NCI-H2081 treated with DMSO at 0.1 percent for 48 hours (cell line): ENCODE measurements at regions not wholly inside any gene's neighbourhood (a gene's known extent, or its start where the extent isn't known, plus 50 kb on each side); places are given as distances from the start of the nearest gene placed in this dataset.
A peak's percentile ranks its signal among the peaks of the same experiment; 100 is the strongest.
"Not testable (repeated sequence)": the region's sequence is repeated elsewhere in the genome, so short reads cannot be mapped to it uniquely, and the experiment has no call there.

Source experiments
- DNase-seq: peaks from one replicate; lab custom pipeline; 2025; lab: John Stamatoyannopoulos, UW

DNA sequence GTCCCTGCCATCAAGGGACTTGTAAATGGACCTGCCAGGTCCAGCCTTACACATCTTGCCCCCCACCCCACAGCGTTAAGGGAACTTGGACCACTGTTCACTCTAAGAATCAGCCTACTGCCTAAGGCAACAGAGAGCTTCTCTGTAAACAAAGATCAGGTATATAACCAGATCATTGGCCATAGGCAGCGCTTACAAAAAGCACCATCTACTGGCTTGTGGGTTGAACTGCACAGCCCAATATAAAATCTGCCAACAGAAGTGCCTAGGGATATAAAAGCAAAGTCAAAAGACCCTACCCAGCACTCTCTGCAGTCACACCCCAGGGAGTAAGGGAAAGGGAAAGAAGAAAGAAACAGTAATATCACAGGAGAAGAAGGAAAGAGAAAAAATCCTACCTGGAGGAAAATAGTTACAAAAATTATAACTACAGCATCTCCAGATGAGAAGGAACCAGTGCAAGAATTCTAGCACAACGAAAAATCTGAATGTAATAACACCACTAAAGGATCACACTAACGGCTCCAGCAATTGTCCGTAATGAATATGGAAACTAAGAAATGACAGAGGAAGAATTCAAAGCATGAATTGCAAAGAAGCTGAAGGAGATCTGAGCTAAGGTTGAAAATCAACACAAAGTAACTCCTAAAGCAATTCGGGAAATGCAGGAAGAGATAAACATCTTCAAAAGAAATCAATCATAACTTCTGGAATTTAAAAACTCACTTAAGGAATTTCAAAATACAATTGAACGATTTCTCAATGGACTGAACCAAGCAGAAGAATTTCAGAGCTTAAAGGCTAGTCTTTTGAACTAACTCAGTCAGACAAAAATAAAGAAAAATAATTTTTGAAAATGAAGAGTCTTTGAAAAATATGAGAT, 95.2 kb upstream of the PCED1B start:
- peak; percentile 6 for DNase-seq

DNA sequence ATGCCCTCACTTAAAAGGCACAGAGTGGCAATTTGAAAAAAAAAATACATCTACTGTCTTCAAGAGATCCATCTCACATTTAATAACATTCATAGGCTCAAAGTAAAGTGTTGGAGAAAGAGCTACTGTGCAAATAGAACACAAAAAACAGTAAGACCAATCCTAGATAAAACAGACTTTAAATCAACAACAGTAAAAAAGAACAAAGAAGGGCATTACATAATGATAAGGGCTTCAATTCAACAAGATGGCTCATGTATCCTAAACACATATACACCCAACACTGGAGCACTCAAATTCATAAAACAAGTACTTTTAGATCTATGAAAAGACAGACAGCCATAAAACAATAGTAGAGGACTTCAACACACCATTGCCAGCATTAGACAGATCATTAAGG, 93.6 kb upstream of the PCED1B start:
- no peak for DNase-seq

DNA sequence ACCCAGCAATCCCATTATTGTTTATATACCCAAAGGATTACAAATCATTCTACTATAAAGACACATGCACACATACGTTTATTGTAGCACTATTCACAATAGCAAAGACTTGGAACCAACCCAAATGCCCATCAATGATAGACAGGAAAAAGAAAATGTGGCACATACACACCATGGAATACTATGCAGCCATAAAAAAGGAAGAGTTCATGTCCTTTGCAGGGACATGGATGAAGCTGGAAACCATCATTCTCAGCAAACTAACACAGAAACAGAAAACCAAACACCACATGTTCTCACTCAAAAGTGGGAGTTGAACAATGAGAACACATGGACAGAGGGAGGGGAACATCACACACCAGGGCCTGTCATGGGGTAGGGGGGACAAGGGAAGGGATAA, 91.3 kb upstream of the PCED1B start:
- DNase-seq, result not testable (repeated sequence)

DNA sequence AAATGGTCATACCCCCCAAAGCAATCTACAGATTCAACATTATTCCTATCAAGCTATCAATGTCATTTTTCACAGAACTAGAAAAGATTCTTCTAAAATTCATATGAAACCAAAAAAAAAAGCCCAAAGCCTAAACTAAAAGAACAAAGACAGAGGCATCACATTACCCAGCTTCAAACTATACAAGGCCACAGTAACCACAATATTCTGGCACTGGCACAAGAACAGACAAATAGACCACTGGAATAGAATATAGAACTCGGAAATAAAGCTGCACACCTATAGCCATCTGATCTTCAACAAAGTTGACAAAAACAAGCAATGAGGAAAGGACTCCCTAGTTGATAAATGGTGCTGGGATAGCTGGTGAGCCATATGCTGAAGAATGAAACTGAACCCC, 89.2 kb upstream of the PCED1B start:
- no peak for DNase-seq

DNA sequence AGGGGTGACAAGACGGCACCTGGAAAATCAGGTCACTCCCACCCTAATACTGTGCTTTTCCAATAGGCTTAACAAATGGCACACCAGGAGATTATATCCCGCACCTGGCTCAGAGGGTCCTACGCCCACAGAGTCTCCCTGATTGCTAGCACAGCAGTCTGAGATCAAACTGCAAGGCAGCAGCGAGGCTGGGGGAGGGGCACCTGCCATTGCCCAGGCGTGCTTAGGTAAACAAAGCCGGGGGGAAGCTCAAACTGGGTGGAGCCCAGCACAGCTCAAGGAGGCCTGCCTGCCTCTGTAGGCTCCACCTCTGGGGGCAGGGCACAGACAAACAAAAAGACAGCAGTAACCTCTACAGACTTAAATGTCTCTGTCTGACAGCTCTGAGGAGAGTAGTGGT, 87.4 kb upstream of the PCED1B start:
- not testable (repeated sequence) for DNase-seq

DNA sequence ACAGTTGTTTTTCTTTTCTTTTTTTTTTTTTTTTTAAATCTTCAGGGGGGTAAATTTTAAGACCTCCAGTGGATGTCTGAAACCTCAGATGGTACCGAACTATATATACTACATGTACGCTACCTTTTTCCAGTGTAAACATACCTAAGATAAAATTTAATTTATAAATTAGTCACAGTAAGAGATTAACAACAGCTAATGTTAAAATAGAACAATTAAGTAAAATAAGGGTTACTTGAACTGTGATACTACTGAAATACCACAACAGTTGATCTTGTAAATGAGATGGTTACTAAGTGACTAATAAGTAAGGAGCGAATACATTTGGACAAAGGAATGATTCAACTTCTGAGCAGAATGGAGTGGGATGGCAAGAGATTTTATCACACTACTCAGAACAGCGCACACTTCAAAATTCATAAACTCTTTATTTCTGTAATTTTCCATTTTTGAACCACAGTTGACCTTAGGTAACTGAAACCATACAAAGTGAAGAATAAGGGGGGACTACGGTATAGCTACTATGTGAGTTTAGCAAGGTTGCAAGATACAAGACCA, 80.5 kb upstream of the PCED1B start:
- DNase-seq, result no peak

DNA sequence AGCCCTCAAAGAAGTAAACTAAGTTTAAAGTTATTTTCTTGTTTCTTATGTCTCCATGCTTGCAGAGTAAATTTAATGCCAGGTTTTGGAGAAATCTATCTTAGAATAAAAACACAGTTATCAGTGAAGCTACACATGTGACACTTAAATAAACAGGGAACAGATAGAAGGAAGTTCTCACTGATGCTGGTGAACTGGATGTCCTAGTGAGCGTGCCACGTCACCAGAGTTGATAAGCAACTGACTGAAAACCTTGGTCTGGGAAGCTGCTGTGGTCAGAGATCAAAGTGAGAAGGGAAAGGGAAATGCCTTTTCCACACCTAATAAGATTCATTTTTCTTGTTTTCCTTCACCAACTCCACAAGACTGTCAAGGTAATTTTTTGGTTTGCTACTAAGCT, 74.8 kb upstream of the PCED1B start:
- DNase-seq, result no peak

DNA sequence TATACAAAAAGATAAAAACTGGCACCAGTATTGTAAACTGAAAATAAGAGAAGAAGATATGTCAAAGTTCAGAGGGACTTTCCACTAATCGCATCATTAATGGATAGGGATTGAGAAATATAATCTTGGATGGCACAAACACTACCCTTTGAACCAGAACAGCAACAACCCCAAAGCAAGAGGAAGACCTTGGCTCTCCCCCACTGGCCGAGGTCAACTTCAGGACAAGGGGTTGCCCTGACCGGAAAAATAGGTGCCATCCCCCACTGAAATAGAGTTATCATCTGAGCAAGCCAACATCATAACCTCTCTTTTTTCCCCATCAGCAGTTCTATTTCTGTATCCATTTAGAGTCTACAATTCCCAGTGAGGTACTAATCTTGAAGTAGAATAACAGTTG, 72.4 kb upstream of the PCED1B start:
- no peak for DNase-seq

DNA sequence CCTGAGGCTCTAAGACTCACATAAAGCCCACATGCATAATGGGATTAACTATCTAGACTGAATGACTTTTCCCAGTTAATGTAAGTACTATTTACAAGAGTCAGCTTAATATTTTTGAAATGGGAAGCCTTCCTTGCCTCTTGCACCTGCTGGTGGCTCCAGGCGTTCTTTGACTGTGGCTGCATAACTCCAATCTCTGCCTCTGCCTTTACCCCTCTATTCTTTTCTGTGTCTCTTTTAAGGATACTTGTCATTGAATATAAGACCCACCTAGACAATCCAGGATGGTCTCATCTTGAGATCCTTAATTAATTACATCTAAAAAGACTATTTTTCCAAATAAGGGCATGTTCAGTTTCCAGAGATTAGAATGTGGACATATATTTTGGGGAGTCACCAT, 66.9 kb upstream of the PCED1B start:
- DNase-seq, result no peak

DNA sequence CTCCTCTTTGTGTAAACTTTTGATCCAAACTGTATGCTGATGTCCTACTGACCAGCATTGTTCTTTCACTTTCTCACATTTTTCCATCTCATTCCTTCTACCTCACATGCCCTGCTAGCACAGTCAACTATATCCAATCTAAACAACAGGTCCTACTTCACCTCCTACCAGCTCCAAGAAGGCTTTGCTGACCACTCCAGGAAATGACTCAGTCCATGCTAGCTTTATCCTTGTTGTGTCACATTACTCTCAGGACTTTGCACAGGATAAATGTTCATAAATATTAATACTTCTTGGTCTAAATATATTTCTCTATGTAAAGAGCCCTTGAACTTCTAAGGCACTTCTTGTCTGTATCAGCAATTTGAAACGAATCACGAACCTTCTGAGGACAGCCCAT, 64.9 kb upstream of the PCED1B start:
- no peak for DNase-seq

DNA sequence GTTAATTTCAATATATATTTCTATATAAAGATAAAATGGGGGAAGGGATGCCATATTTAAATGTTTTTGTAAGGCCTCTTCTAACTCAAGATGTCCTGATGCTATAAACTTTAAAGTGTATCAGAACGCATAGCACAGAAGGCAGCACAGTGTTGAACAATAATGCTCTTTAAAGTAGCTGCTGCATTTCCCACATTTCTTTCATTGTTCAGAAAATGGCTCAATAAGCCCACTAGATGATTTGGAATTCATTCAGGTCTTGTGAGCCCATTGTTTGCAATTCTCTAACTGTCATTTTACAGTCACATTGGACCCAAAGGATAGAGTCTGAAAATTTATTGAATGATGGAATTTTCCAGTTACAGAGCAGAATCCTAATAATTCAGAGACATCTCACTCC, 64.0 kb upstream of the PCED1B start:
- no peak for DNase-seq

DNA sequence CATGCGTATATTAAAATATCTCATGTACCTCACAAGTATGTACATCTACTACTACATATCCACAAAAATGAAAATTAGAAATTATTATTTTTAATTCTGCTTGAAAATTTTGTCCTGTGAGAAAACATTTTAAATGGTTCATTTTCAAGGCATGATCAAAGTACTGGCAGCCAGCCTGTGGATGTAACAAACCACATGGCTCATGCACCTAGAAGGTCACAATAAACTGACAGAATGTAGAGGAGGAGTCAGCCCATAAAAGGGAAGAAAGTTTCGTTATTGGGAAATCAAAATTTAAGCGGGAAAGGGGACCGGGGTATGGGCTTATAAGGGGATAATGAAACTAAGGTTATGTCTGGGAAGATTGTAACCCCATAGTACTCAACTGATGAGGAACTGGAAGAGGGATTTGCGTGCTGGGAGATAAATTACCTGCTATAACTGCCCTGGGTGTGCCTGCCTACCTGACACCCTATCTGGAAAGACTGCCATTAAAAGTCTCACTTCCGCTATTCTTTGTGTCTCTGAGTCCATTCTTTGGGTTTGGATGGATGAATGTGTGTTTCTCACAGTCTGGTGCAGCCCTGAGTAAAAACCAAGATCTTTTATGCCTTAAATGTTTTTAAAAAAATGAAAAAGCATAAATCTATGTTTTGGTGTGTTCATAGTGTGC, 62.2 kb upstream of the PCED1B start:
- DNase-seq, result no peak

DNA sequence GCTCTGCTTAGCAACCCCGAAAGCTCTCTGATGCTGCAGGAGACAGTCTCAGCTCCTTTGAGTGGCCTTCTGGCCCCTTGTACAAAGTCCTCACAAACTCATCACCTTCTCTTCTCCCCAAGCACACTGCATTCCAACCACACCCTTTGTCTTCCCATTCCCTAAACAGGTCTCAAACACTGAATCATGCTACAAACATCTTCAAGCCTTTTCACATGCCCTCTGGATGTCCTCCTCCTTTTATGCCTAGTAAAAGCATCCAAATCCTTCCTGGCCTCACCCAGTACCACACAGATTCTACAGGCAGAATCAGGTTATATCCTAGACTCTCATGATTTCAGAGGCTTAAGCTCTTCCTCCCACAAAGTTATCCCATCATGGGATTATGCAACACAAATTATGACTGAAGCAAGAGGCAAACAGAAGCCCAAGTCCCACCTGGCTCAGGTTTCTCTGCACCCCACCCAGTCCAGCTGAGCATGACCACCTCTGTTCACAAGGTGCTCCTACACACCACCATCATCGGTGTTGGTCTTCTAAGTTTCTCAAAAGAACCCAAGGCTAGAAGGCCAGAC, 61.4 kb upstream of the PCED1B start:
- no peak for DNase-seq

DNA sequence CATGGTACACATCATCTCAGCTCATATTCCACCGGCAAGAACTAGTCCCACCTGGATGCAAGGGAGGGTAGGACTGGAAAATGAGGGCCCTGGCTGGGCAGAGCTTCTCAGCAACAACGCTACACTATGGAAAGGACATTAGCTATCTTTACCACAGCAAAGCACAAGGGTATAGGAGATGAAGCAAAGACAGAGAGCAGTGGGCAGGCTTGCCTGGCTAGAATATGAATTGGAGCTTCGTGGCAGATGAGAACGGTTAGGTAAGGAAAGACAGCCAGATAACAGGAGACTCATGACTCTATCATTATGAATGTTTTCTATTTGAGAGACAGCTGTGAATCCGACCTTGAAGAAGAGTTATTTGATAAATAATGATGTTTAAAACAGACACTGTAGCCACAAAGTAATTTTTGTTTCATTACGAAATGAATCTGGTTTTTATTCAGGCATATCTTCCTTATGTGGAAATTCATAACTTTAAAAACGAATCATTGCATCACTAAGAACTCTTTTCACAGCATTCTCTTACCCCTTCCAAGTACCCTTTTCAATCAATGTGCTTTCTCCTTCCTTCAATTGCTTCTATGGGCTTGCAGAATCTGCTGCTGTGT, 59.1 kb upstream of the PCED1B start:
- DNase-seq, result no peak

DNA sequence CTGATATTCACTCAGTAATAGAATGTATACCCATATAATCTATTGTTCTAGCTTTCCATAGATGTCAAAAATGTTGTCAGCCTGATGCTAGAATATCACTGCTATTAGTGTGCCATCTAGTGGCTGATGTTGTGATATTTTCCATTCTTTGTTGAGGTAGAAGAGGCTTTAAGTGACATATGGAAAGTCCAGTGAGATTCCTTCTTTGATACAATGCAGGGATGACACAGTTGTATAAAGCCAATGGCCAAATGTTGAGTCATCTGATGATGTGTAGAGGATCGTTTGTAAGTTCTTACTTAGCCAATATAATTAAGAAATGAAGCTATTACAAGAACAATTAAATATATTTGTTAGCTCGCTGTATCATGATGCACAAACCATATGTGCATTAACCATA, 58.1 kb upstream of the PCED1B start:
- DNase-seq, result peak; percentile 46

DNA sequence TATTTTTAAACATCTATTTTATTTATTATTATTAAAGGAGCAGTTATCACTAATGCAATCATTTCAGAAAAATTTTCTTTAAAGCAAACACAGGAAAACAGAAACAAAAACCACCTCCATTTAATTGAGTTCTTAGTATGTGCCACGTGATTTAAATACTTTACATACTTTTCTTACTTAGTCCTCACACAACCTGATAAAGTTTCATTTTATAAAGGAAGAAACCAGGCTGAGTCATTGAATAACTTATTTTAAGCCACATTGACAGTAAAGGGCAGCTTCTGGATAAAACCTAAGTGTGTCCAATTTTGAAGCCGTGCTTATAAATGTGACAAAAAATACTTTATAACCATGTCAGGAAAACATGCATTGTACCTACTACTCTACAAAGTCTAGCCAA, 57.1 kb upstream of the PCED1B start:
- DNase-seq, result no peak

DNA sequence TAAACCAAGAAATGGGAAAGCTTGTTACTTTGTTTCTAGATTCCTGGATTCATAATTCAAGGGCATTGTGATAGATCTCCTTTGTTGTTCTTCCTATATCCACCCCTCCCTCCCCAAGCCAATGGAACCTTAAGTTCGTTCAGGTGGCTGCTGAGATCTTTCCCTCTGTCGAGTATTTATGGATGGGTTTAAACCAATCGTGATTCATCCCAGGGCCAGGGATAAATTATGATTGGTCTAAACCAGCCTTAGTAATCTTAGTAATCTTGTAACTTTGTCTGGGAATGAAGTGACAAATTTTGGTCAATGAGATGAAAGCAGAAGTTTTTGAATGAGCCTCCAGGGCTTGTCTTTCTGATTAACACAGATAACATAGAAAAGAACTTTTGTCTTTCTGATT, 56.1 kb upstream of the PCED1B start:
- DNase-seq, result no peak

DNA sequence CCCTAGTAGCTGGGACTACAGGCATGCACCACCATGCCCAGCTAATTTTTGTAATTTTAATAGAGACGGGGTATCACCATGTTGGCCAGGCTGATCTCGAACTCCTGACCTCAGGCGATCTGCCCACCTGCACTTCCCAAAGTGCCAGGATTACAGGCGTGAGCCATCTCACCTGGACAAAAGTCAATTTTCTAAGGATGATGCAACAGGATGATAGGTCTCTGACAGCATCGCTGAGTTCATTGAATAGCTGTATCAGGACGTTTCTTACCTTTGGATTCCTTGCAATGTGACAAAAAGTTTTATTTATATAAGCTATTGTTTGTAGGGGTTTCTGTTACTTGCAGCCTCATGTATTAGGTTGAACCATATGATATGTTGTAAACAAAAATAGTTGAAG, 55.5 kb upstream of the PCED1B start:
- DNase-seq, result no peak

DNA sequence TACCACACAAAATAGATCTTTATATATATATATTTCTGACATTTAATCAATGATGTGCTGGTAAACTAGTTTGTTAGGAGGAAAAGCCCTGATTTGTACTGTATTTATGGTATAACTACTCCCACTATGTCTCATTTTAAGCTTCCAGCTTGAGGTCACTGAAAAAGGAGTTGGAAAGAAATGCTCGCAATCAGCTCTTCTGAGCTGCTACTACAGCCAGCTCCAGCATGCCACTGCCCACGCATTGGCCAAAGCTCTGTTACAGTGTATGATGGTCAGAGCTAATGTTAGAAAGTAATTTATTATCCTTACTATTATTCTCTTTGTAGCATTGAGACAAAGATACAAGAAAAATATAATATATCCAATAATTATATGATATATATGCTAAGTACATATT, 55.0 kb upstream of the PCED1B start:
- no peak for DNase-seq

DNA sequence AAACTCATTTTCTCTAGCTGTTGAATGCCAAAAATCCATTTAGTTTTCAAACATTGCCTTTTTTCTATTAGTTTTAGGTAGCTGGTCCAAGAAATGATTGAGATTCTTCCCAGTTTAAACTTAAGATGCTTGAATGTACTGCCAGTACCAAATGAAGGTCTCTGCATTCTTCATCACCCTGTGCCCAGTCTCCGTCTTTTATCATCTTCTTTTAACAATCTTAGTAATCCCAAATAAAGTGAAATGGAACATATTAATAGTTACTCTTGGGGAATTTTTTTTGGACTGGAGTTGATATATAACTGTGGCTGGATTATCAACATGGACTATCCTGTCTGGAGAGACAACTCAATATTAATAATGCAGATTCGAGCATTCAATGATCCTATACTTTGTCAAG, 54.1 kb upstream of the PCED1B start:
- no peak for DNase-seq

DNA sequence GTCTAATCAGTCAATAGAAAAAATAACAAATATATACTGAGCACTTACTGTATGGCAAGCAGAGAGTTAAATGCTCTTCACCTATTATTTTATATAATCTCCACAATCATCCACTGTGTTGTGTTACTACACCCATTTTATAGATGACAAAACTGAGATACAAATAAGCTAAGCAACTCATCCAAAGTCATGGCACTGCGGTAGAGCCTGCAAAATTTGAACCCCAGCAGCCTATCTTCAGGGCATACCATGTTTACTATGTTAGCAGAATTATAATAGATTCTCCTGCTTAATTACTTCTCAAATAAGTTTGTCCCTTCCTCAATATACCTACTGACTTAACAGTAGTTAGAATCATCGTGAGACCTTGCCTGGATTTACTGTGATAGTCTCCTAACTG, 53.6 kb upstream of the PCED1B start:
- DNase-seq, result no peak

DNA sequence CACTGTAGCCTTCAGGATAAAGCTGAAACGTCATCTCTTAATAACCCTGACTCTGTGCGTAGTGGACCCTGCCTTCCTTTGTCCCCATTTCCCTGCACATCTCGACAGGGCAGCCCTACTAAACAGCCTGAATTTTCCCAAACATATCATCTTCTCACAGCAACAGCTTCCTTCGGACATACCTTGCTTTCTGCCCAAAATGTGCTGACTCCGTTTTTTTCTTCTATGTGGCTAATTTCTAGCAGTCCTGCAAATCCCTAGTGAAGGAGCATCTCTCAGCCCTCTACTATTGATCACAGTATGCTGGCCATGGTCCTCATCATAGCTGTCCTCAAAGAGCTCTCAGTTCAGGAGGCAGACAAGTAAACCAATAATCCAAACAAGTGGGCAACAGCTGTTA, 53.1 kb upstream of the PCED1B start:
- no peak for DNase-seq
